HepG2 (cell line): ENCODE measurements at regions not wholly inside any gene's neighbourhood (a gene's known extent, or its start where the extent isn't known, plus 50 kb on each side); places are given as distances from the start of the nearest gene placed in this dataset.

Experiments used
- CEBPG ChIP-seq: IDR thresholded peaks from 2 replicates; pipeline ENCODE4 v1.6.1; 2016
- DMAP1 ChIP-seq: IDR thresholded peaks from 2 replicates; pipeline ENCODE4 v1.6.1; 2016
- RARA ChIP-seq: IDR thresholded peaks from 2 replicates; pipeline ENCODE4 v1.6.1; 2016; ENCODE audit warnings: missing genetic modification reagents, missing compliant biosample characterization
- RXRB ChIP-seq: IDR thresholded peaks from 2 replicates; pipeline ENCODE4 v1.6.1; 2016; ENCODE audit warnings: borderline replicate concordance, missing genetic modification reagents, missing compliant biosample characterization
- TARDBP ChIP-seq: sonication (generic); formaldehyde crosslinking; IDR thresholded peaks from 2 replicates; pipeline ENCODE4 v1.8.0; 2022; ENCODE audit warnings: mild to moderate bottlenecking, missing genetic modification reagents
- ZKSCAN5 ChIP-seq: sonication (generic); formaldehyde crosslinking; IDR thresholded peaks from 2 replicates; pipeline ENCODE4 v1.5.1; 2020; ENCODE audit warnings: mild to moderate bottlenecking, missing genetic modification reagents
- TF ChIP-seq, protein P1 (sequence below), 2 experiments: fragments of 450-650 bp in 1 of 2; sonication (generic) in 1 of 2; formaldehyde crosslinking in 1 of 2; IDR thresholded peaks; 2 replicates each; pipeline versions ENCODE4 v1.6.1 to v1.8.0; 2016 to 2022; ENCODE audit warnings: antibody characterized with exemption in 1 of 2, mild to moderate bottlenecking in 1 of 2, missing genetic modification reagents in 1 of 2

- TF ChIP-seq, protein P1, sequence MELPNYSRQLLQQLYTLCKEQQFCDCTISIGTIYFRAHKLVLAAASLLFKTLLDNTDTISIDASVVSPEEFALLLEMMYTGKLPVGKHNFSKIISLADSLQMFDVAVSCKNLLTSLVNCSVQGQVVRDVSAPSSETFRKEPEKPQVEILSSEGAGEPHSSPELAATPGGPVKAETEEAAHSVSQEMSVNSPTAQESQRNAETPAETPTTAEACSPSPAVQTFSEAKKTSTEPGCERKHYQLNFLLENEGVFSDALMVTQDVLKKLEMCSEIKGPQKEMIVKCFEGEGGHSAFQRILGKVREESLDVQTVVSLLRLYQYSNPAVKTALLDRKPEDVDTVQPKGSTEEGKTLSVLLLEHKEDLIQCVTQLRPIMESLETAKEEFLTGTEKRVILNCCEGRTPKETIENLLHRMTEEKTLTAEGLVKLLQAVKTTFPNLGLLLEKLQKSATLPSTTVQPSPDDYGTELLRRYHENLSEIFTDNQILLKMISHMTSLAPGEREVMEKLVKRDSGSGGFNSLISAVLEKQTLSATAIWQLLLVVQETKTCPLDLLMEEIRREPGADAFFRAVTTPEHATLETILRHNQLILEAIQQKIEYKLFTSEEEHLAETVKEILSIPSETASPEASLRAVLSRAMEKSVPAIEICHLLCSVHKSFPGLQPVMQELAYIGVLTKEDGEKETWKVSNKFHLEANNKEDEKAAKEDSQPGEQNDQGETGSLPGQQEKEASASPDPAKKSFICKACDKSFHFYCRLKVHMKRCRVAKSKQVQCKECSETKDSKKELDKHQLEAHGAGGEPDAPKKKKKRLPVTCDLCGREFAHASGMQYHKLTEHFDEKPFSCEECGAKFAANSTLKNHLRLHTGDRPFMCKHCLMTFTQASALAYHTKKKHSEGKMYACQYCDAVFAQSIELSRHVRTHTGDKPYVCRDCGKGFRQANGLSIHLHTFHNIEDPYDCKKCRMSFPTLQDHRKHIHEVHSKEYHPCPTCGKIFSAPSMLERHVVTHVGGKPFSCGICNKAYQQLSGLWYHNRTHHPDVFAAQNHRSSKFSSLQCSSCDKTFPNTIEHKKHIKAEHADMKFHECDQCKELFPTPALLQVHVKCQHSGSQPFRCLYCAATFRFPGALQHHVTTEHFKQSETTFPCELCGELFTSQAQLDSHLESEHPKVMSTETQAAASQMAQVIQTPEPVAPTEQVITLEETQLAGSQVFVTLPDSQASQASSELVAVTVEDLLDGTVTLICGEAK (IDR thresholded peaks at IDR 0.05), result no peak
- TF ChIP-seq, protein P1 (CRISPR knock-in tag; IDR thresholded peaks at IDR 0.05), result 0 out of 2 replicates have a peak, but pooled peaks have one; percentile 13
- TF ChIP-seq DMAP1 (CRISPR knock-in tag), result 0 out of 2 replicates have a peak, but pooled peaks have one; percentile 24
- 0 out of 2 replicates have a peak, but pooled peaks have one; percentile 24 for TF ChIP-seq ZKSCAN5 (CRISPR knock-in tag)
- no peak for TF ChIP-seq TARDBP (CRISPR knock-in tag)
- TF ChIP-seq RXRB (CRISPR knock-in tag), result peak; percentile 46; the same call in 1 of the 2 replicates
- peak; percentile 17; the same call in 1 of the 2 replicates for TF ChIP-seq CEBPG (CRISPR knock-in tag)
- peak; percentile 34 for TF ChIP-seq RARA (CRISPR knock-in tag)
Observed at GRCh38 chr20:50379049-50379990, 130.9 kb upstream of the PTPN1 start (continued).
